ENCODE measurements at regions not wholly inside any gene's neighbourhood (a gene's known extent, or its start where the extent isn't known, plus 50 kb on each side); places are given as distances from the start of the nearest gene placed in this dataset.

DNA sequence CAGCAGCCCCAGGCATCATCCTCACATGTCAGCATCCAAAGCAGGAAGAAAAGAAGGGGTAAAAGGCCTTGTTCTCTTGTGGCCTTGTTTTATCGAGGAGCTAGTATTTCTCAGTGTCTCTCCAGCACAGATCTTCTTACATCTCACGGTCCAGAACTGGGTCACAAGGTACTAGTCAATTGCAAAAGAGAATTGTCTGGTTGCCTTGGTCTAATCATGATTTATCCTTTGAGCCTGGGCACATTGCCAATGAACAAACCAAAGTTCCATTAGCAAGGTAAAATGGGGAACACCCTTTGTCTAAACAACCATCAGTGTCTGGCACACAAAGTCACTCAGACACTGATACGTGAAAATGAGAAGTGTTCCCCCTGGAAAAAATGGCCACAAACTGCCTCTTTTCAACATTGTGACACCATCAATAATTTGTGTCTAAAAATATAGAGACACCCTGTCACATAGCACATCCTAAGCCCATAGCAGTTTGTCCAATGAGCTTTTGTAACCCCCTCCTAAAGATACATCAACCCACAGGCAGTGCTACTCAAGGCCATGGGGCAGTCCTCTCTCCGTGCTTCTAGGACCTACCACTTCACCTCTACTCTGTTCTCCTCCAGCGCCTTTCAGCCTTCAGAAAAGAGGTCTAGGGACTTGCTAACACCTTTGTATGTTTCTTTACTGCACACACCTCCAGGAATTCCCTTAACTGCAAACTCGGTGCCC, 534.4 kb downstream of the MID1IP1 start:
- no peak for TF ChIP-seq EZH2phosphoT487 (IDR thresholded peaks at IDR 0.05; ENCODE audit: low read depth)
- TF ChIP-seq, protein P1, sequence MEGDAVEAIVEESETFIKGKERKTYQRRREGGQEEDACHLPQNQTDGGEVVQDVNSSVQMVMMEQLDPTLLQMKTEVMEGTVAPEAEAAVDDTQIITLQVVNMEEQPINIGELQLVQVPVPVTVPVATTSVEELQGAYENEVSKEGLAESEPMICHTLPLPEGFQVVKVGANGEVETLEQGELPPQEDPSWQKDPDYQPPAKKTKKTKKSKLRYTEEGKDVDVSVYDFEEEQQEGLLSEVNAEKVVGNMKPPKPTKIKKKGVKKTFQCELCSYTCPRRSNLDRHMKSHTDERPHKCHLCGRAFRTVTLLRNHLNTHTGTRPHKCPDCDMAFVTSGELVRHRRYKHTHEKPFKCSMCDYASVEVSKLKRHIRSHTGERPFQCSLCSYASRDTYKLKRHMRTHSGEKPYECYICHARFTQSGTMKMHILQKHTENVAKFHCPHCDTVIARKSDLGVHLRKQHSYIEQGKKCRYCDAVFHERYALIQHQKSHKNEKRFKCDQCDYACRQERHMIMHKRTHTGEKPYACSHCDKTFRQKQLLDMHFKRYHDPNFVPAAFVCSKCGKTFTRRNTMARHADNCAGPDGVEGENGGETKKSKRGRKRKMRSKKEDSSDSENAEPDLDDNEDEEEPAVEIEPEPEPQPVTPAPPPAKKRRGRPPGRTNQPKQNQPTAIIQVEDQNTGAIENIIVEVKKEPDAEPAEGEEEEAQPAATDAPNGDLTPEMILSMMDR (IDR thresholded peaks at IDR 0.05; ENCODE audit: low read depth, low read length) = no peak

Measured in OCI-LY3 (cell line).